GM12865 (cell line): ENCODE measurements at regions not wholly inside any gene's neighbourhood (a gene's known extent, or its start where the extent isn't known, plus 50 kb on each side); places are given as distances from the start of the nearest gene placed in this dataset.

Experiments used
- DNase-seq: peaks from one replicate; pipeline ENCODE4 v3.0.0; 2010; ENCODE audit warnings: low read depth
- H3K4me3 ChIP-seq: 2 replicates; pipeline ENCODE4 v1.5.1; 2011; ENCODE audit warnings: mild to moderate bottlenecking, low read depth, low read length, control low read depth
- TF ChIP-seq, protein P1 (sequence below): IDR thresholded peaks from 2 replicates; pipeline ENCODE4 v1.5.1; 2011; ENCODE audit warnings: low read length, control low read depth, low read depth, inconsistent platforms; ENCODE audit not compliant: insufficient read depth; ENCODE audit errors: missing control alignments

DNA sequence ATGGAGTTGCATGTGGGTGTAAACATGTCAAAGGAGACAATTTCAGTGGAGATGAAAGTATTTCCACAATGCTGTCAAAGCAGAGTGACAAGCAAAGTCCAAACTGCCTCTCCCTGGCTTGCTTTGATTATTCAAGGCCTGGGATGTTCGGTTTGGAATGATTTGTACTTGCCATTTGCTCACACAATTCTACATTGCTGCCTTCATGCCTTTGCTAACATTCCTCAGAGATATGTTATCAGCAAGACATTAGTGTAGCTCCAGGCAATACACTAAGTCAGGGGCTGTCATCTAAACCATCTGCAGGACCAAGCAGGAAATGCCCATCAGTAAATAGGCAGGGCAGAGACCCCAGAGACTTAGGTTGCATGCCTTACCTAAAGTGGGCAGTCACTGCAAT lies 79.6 kb upstream of the C1QTNF7 start:
- TF ChIP-seq, protein P1, sequence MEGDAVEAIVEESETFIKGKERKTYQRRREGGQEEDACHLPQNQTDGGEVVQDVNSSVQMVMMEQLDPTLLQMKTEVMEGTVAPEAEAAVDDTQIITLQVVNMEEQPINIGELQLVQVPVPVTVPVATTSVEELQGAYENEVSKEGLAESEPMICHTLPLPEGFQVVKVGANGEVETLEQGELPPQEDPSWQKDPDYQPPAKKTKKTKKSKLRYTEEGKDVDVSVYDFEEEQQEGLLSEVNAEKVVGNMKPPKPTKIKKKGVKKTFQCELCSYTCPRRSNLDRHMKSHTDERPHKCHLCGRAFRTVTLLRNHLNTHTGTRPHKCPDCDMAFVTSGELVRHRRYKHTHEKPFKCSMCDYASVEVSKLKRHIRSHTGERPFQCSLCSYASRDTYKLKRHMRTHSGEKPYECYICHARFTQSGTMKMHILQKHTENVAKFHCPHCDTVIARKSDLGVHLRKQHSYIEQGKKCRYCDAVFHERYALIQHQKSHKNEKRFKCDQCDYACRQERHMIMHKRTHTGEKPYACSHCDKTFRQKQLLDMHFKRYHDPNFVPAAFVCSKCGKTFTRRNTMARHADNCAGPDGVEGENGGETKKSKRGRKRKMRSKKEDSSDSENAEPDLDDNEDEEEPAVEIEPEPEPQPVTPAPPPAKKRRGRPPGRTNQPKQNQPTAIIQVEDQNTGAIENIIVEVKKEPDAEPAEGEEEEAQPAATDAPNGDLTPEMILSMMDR, result no peak
- no peak for DNase-seq
- H3K4me3 ChIP-seq, result no peak overlapping the region

- TF ChIP-seq, protein P1, result no peak
- DNase-seq, result no peak
- H3K4me3 ChIP-seq, result no peak overlapping the region
Observed at GRCh38 chr4:15348695-15349094, 79.1 kb upstream of the C1QTNF7 start.

- H3K4me3 ChIP-seq, result no peak overlapping the region
- TF ChIP-seq, protein P1, result no peak
- peak; percentile 9 for DNase-seq
Observed at GRCh38 chr4:15349531-15349935, 78.3 kb upstream of the C1QTNF7 start.

GRCh38 chr4:15349965-15350364 lies 77.9 kb upstream of the C1QTNF7 start:
- no peak for DNase-seq
- no peak overlapping the region for H3K4me3 ChIP-seq
- TF ChIP-seq, protein P1, result no peak

DNA sequence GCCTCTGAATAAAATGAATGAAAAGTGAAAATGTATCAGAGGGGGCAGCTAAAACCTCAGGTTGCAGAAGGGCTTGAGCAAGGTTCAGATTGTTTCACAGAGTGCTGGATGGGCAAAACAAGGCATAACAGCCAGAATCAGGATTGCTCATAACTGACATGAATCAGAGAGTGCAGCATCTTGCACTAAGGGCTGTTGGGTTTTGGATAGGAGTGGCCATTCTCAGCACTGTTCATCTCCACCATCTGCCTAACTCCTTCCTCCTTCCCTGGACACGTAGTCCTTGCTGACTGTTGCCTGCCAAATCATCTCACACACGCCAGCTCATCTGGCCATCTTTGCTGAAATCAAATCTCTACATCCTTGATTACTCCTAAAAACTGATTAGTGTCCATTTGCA lies 75.3 kb upstream of the C1QTNF7 start:
- no peak overlapping the region for H3K4me3 ChIP-seq
- TF ChIP-seq, protein P1, result no peak
- no peak for DNase-seq

DNA sequence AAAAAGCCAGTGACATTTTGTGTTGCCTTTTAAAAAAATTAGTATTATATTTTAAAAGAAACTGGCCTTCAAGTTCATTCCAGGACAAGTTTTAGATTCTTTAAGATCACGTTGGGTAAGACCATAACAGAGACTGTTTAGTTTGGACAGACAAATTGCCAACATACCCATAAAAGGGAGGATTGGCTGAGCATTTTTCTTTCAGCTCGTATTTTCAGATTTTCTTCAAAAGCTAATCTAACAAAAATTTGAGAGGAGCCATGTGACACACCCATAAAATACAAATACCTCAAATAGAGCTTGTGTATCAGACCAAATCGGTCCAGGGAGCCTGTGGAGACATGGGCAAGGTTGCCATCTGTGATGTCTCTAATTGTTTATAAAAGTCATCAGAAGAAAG lies 74.6 kb upstream of the C1QTNF7 start:
- DNase-seq, result no peak
- no peak overlapping the region for H3K4me3 ChIP-seq
- TF ChIP-seq, protein P1, result no peak
